Inflammatory macrophage (primary cell): ENCODE measurements at regions not wholly inside any gene's neighbourhood (a gene's known extent, or its start where the extent isn't known, plus 50 kb on each side); places are given as distances from the start of the nearest gene placed in this dataset.

Experiments used
- DNase-seq, 2 donors: peaks; one replicate each; pipeline ENCODE4 v3.0.0-alpha.2; 2020 to 2022

GRCh38 chr3:176697284-176697889 lies 499.9 kb downstream of the TBL1XR1 start:
- no peak for DNase-seq

- DNase-seq = no peak
Measured at GRCh38 chr3:176696816-176697215, 500.5 kb downstream of the TBL1XR1 start.

- DNase-seq = no peak
Measured at GRCh38 chr3:176692966-176693785, 504.1 kb downstream of the TBL1XR1 start.

- no peak for DNase-seq
Measured at GRCh38 chr3:176692199-176692965, 504.9 kb downstream of the TBL1XR1 start.

- no peak for DNase-seq
Measured at GRCh38 chr3:176690083-176690869, 507.0 kb downstream of the TBL1XR1 start.

GRCh38 chr3:176687754-176688153 lies 509.5 kb downstream of the TBL1XR1 start:
- DNase-seq = no peak

GRCh38 chr3:176683382-176683781 lies 513.9 kb downstream of the TBL1XR1 start:
- no peak for DNase-seq

GRCh38 chr3:176663837-176664831 lies 533.1 kb downstream of the TBL1XR1 start:
- DNase-seq = peak in 1 of 2 donors; percentile 1

GRCh38 chr3:176663387-176663786 lies 533.9 kb downstream of the TBL1XR1 start:
- no peak for DNase-seq

GRCh38 chr3:176661432-176661964 lies 535.8 kb downstream of the TBL1XR1 start:
- no peak for DNase-seq

GRCh38 chr3:176655404-176656094 lies 541.7 kb downstream of the TBL1XR1 start:
- no peak for DNase-seq

GRCh38 chr3:176651622-176652021 lies 545.7 kb downstream of the TBL1XR1 start:
- no peak for DNase-seq

- no peak for DNase-seq
Measured at GRCh38 chr3:176650478-176650877, 546.8 kb downstream of the TBL1XR1 start.

GRCh38 chr3:176647987-176648386 lies 549.3 kb downstream of the TBL1XR1 start:
- no peak for DNase-seq

- no peak for DNase-seq
Measured at GRCh38 chr3:176633511-176633910, 563.8 kb downstream of the TBL1XR1 start.

GRCh38 chr3:176632925-176633324 lies 564.4 kb downstream of the TBL1XR1 start:
- no peak for DNase-seq

- no peak for DNase-seq
Measured at GRCh38 chr3:176631165-176631564, 566.1 kb downstream of the TBL1XR1 start.

GRCh38 chr3:176628101-176628639 lies 569.1 kb downstream of the TBL1XR1 start:
- DNase-seq = no peak

- DNase-seq = no peak
Measured at GRCh38 chr3:176623468-176624150, 573.7 kb downstream of the TBL1XR1 start.
